OCI-LY3 (cell line): ENCODE measurements at regions not wholly inside any gene's neighbourhood (a gene's known extent, or its start where the extent isn't known, plus 50 kb on each side); places are given as distances from the start of the nearest gene placed in this dataset.

ENCODE experiments used
- H2AFZ ChIP-seq: fragments of 200-600, 300-600 bp; shearing (Covaris generic); 2 replicates; pipeline ENCODE4 v1.6.0; 2014; ENCODE audit warnings: antibody characterized with exemption, low read depth, low read length
- H3K27ac ChIP-seq: fragments of 200-600, 300-600 bp; sonication (generic); 2 replicates; pipeline ENCODE4 v1.5.1; 2014; ENCODE audit warnings: mild to moderate bottlenecking, low read length, moderate library complexity, mixed read lengths
- H3K27me3 ChIP-seq: fragments of 200-600, 300-600 bp; sonication (generic); 2 replicates; pipeline ENCODE4 v1.6.1; 2014; ENCODE audit warnings: low read depth, low read length, mixed read lengths
- H3K36me3 ChIP-seq: fragments of 200-600, 300-600 bp; sonication (generic); replicated peaks from 2 replicates; pipeline ENCODE3; 2014; ENCODE audit warnings: low read depth, low read length, mixed read lengths
- H3K4me1 ChIP-seq: fragments of 300-600, 200-600 bp; sonication (generic); 2 replicates; pipeline ENCODE4 v1.6.1; 2014; ENCODE audit warnings: low read length, mixed read lengths
- H3K4me2 ChIP-seq: fragments of 200-600, 300-600 bp; sonication (generic); 2 replicates; pipeline ENCODE4 v1.6.1; 2014; ENCODE audit warnings: low read length, mixed read lengths
- H3K4me3 ChIP-seq: fragments of 300-600, 200-600 bp; sonication (generic); 2 replicates; pipeline ENCODE4 v1.5.1; 2014; ENCODE audit warnings: antibody characterized with exemption, mild to moderate bottlenecking, low read length, moderate library complexity
- H3K79me2 ChIP-seq: fragments of 300-600, 200-600 bp; shearing (Covaris generic); 2 replicates; pipeline ENCODE4 v1.6.1; 2014; ENCODE audit warnings: mild to moderate bottlenecking, low read length, mixed read lengths
- H3K9ac ChIP-seq: fragments of 300-600, 200-600 bp; shearing (Covaris generic); 2 replicates; pipeline ENCODE4 v1.6.0; 2014; ENCODE audit warnings: mild to moderate bottlenecking, low read length, moderate library complexity
- H3K9me3 ChIP-seq: fragments of 200-600, 300-600 bp; shearing (Covaris generic); 2 replicates; pipeline ENCODE4 v1.6.1; 2014; ENCODE audit warnings: low read length, mixed read lengths; ENCODE audit not compliant: insufficient read depth
- H4K20me1 ChIP-seq: fragments of 200-600, 300-600 bp; sonication (generic); 2 replicates; pipeline ENCODE4 v1.6.1; 2016; ENCODE audit warnings: low read length, mixed read lengths; ENCODE audit not compliant: insufficient read depth
- CTCF ChIP-seq: fragments of 200-600, 300-600 bp; sonication (generic); IDR thresholded peaks from 2 replicates; pipeline ENCODE4 v1.5.1; 2014; ENCODE audit warnings: antibody characterized with exemption, low read length, low read depth
- EZH2phosphoT487 ChIP-seq: fragments of 200-600 bp; shearing (Covaris generic); IDR thresholded peaks from 2 replicates; pipeline ENCODE4 v1.6.1; 2018; ENCODE audit warnings: antibody characterized with exemption, mixed run types, low read depth

- Histone ChIP-seq H2AFZ (no peak overlapping the region), H3K9me3 (no peaks in the 10 kb centered on the region), H3K4me2 (no peak overlapping the region), H3K4me3 (no peak overlapping the region), H3K27me3 (no peaks in the 10 kb centered on the region), H3K27ac (no peak overlapping the region), H3K79me2 (no peaks in the 10 kb centered on the region), H4K20me1 (no peaks in the 10 kb centered on the region), H3K36me3 (no peaks in the 10 kb centered on the region), H3K9ac (no peak overlapping the region), H3K4me1 (peaks cover 8% of the 10 kb centered on the region; the same call in 1 of the 2 replicates)
- TF ChIP-seq EZH2phosphoT487 (no peak), CTCF (no peak)
Observed at GRCh38 chr20:55031971-55032370, 556.6 kb downstream of the DOK5 start.

- Histone ChIP-seq H3K4me1 (peaks cover 15% of the 10 kb centered on the region), H3K4me2 (no peak overlapping the region), H3K27ac (no peak overlapping the region), H3K9me3 (no peaks in the 10 kb centered on the region), H3K9ac (no peak overlapping the region), H4K20me1 (no peaks in the 10 kb centered on the region), H3K79me2 (no peaks in the 10 kb centered on the region), H3K4me3 (no peak overlapping the region), H3K36me3 (no peaks in the 10 kb centered on the region), H2AFZ (no peak overlapping the region), H3K27me3 (no peaks in the 10 kb centered on the region)
- TF ChIP-seq CTCF (no peak), EZH2phosphoT487 (no peak)
Observed at GRCh38 chr20:55014766-55015165, 539.4 kb downstream of the DOK5 start.

GRCh38 chr20:55010761-55011160 lies 535.4 kb downstream of the DOK5 start:
- no peak for TF ChIP-seq EZH2phosphoT487
- TF ChIP-seq CTCF, result no peak

GRCh38 chr20:55009066-55009465 lies 533.7 kb downstream of the DOK5 start:
- Histone ChIP-seq H3K27me3 (no peaks in the 10 kb centered on the region), H3K9ac (no peak overlapping the region), H3K27ac (no peak overlapping the region), H4K20me1 (no peaks in the 10 kb centered on the region), H3K9me3 (no peaks in the 10 kb centered on the region), H2AFZ (no peak overlapping the region), H3K4me3 (no peak overlapping the region), H3K79me2 (no peaks in the 10 kb centered on the region), H3K4me1 (peaks cover 32% of the 10 kb centered on the region), H3K36me3 (no peaks in the 10 kb centered on the region), H3K4me2 (no peak overlapping the region)
- TF ChIP-seq EZH2phosphoT487 (no peak), CTCF (no peak)

More at GRCh38 chr20:55010761-55011160, 535.4 kb downstream of the DOK5 start:
- Histone ChIP-seq H3K4me2 (peak overlapping the region; percentile 10; the same call in 1 of the 2 replicates), H3K4me1 (peaks cover 23% of the 10 kb centered on the region), H4K20me1 (no peaks in the 10 kb centered on the region), H3K27ac (no peak overlapping the region), H3K27me3 (no peaks in the 10 kb centered on the region), H3K4me3 (no peak overlapping the region), H3K79me2 (no peaks in the 10 kb centered on the region), H3K36me3 (no peaks in the 10 kb centered on the region), H3K9ac (no peak overlapping the region), H2AFZ (peak overlapping the region; percentile 2; the same call in 1 of the 2 replicates), H3K9me3 (no peaks in the 10 kb centered on the region)
